PC-9 (cell line): ENCODE measurements at regions not wholly inside any gene's neighbourhood (a gene's known extent, or its start where the extent isn't known, plus 50 kb on each side); places are given as distances from the start of the nearest gene placed in this dataset.

Source experiments
- EZH2 ChIP-seq: fragments of 200-600 bp; sonication (generic); IDR thresholded peaks from 2 replicates; pipeline ENCODE4 v1.8.0; 2017; ENCODE audit warnings: antibody characterized with exemption, low read depth
- TF ChIP-seq, protein P1 (sequence below): fragments of 200-600 bp; sonication (generic); conservative IDR thresholded peaks from 2 replicates; pipeline ENCODE4 v1.6.1; 2017; ENCODE audit warnings: mixed run types, antibody characterized with exemption, mild to moderate bottlenecking, moderate library complexity

DNA sequence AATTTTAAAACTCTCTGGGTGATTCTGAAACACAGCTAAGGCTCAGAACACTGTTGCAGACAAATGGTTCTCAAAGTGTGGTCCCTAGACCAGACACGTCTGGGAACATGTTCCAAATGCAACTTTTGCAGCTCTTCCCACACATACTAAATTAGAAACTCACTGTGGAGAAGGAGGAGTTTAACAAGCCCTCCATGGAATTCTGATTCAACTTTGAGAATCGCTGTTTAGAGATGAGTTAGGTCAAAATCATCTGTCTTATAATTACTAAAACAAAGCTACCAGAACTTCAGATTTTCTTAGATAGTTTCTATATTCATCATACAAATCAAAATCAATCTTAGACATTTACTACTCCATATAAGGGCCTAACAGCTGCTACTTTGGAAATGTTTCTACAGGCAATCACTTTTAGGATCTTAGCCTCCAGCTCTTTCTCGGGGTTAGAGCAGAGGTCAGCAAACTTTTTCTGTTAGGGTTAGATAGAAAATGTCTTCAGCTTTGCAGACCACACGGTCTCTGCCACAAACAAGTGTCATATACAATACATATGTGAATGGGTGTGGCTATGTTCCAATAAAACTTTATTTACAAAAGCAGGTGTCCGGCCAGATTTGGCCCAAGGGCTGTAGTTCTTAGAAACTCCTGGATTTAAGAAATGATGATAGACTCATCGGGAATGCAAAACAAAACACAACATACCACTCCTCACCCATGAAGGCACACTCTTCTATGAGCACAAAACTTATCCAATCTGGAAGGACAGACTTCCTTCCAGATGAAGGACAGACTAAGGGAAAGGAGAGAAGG is 50.0 kb upstream of the ARHGAP18 start:
- TF ChIP-seq, protein P1, sequence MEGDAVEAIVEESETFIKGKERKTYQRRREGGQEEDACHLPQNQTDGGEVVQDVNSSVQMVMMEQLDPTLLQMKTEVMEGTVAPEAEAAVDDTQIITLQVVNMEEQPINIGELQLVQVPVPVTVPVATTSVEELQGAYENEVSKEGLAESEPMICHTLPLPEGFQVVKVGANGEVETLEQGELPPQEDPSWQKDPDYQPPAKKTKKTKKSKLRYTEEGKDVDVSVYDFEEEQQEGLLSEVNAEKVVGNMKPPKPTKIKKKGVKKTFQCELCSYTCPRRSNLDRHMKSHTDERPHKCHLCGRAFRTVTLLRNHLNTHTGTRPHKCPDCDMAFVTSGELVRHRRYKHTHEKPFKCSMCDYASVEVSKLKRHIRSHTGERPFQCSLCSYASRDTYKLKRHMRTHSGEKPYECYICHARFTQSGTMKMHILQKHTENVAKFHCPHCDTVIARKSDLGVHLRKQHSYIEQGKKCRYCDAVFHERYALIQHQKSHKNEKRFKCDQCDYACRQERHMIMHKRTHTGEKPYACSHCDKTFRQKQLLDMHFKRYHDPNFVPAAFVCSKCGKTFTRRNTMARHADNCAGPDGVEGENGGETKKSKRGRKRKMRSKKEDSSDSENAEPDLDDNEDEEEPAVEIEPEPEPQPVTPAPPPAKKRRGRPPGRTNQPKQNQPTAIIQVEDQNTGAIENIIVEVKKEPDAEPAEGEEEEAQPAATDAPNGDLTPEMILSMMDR = no peak
- no peak for TF ChIP-seq EZH2
